NT2/D1 (cell line): ENCODE measurements at regions not wholly inside any gene's neighbourhood (a gene's known extent, or its start where the extent isn't known, plus 50 kb on each side); places are given as distances from the start of the nearest gene placed in this dataset.

ENCODE experiments used
- DNase-seq: peaks from one replicate; pipeline ENCODE4 v3.0.0-alpha.2; 2011; ENCODE audit warnings: low read depth, low spot score
- H3K27me3 ChIP-seq: 2 replicates; pipeline ENCODE4 v1.6.0; 2011; ENCODE audit warnings: mild to moderate bottlenecking; ENCODE audit not compliant: insufficient read length, insufficient read depth
- H3K36me3 ChIP-seq: 2 replicates; pipeline ENCODE4 v1.6.1; 2011; ENCODE audit warnings: mild to moderate bottlenecking, low read length, mixed read lengths; ENCODE audit not compliant: insufficient read depth, insufficient read length
- H3K4me1 ChIP-seq: 2 replicates; pipeline ENCODE4 v1.5.1; 2011; ENCODE audit not compliant: insufficient read depth, insufficient read length
- H3K4me3 ChIP-seq: 2 replicates; pipeline ENCODE4 v1.5.1; 2011; ENCODE audit warnings: low read depth; ENCODE audit not compliant: insufficient read length
- H3K9ac ChIP-seq: 2 replicates; pipeline ENCODE4 v1.6.0; 2011; ENCODE audit warnings: low read depth; ENCODE audit not compliant: insufficient read length
- H3K9me3 ChIP-seq: 2 replicates; pipeline ENCODE4 v1.5.1; 2011; ENCODE audit warnings: mild to moderate bottlenecking, low read length; ENCODE audit not compliant: insufficient read depth
- SUZ12 ChIP-seq: IDR thresholded peaks from 2 replicates; pipeline ENCODE4 v1.6.1; 2011; ENCODE audit not compliant: insufficient read length, insufficient read depth; ENCODE audit errors: extremely low read depth
- YY1 ChIP-seq: IDR thresholded peaks from 2 replicates; pipeline ENCODE4 v1.6.1; 2011; ENCODE audit not compliant: insufficient read length, insufficient read depth
- ZNF274 ChIP-seq: IDR thresholded peaks from 2 replicates; pipeline ENCODE4 v1.6.1; 2011; ENCODE audit warnings: mild to moderate bottlenecking, low read depth, low read length

- DNase-seq: no peak
- Histone ChIP-seq H3K27me3 (no peaks in the 10 kb centered on the region), H3K4me1 (no peaks in the 10 kb centered on the region), H3K36me3 (no peaks in the 10 kb centered on the region), H3K4me3 (no peak overlapping the region), H3K9me3 (0 out of 2 replicates have a peak, but pooled peaks cover 3% of the 10 kb centered on the region), H3K9ac (no peak overlapping the region)
- no peak for TF ChIP-seq SUZ12
- TF ChIP-seq YY1: no peak
- no peak for TF ChIP-seq ZNF274
Measured at GRCh38 chr6:22119500-22119899, 177.3 kb downstream of the PRL start.

GRCh38 chr6:22124756-22125155 lies 172.1 kb downstream of the PRL start:
- Histone ChIP-seq H3K36me3 (no peaks in the 10 kb centered on the region), H3K9ac (no peak overlapping the region), H3K4me3 (no peak overlapping the region), H3K9me3 (no peaks in the 10 kb centered on the region), H3K27me3 (no peaks in the 10 kb centered on the region), H3K4me1 (no peaks in the 10 kb centered on the region)
- DNase-seq: no peak
- TF ChIP-seq ZNF274 (no peak), SUZ12 (no peak), YY1 (no peak)

- TF ChIP-seq ZNF274: no peak
- no peak for TF ChIP-seq SUZ12
- no peak for TF ChIP-seq YY1
- H3K36me3 ChIP-seq: no peaks in the 10 kb centered on the region
Measured at GRCh38 chr6:22126910-22127309, 169.9 kb downstream of the PRL start.

GRCh38 chr6:22129751-22130150 lies 167.1 kb downstream of the PRL start:
- TF ChIP-seq SUZ12: no peak
- no peak for TF ChIP-seq ZNF274
- no peak for TF ChIP-seq YY1
- Histone ChIP-seq H3K9me3 (no peaks in the 10 kb centered on the region), H3K4me3 (no peak overlapping the region), H3K9ac (no peak overlapping the region), H3K27me3 (no peaks in the 10 kb centered on the region), H3K4me1 (no peaks in the 10 kb centered on the region), H3K36me3 (no peaks in the 10 kb centered on the region)
- DNase-seq: no peak

More at GRCh38 chr6:22126910-22127309, 169.9 kb downstream of the PRL start:
- no peaks in the 10 kb centered on the region for H3K4me1 ChIP-seq
- H3K4me3 ChIP-seq: no peak overlapping the region
- no peaks in the 10 kb centered on the region for H3K9me3 ChIP-seq
- no peaks in the 10 kb centered on the region for H3K27me3 ChIP-seq
- DNase-seq: no peak
- no peak overlapping the region for H3K9ac ChIP-seq

GRCh38 chr6:22132656-22133055 lies 164.2 kb downstream of the PRL start:
- Histone ChIP-seq H3K36me3 (no peaks in the 10 kb centered on the region), H3K9me3 (no peaks in the 10 kb centered on the region), H3K27me3 (no peaks in the 10 kb centered on the region), H3K9ac (no peak overlapping the region), H3K4me1 (no peaks in the 10 kb centered on the region), H3K4me3 (no peak overlapping the region)
- TF ChIP-seq SUZ12 (no peak), YY1 (no peak), ZNF274 (no peak)
- no peak for DNase-seq

GRCh38 chr6:22133357-22133756 lies 163.5 kb downstream of the PRL start:
- Histone ChIP-seq H3K27me3 (no peaks in the 10 kb centered on the region), H3K9ac (no peak overlapping the region), H3K4me1 (no peaks in the 10 kb centered on the region), H3K36me3 (no peaks in the 10 kb centered on the region), H3K9me3 (no peaks in the 10 kb centered on the region), H3K4me3 (no peak overlapping the region)
- no peak for TF ChIP-seq SUZ12
- no peak for TF ChIP-seq YY1
- no peak for TF ChIP-seq ZNF274
- DNase-seq: no peak

- TF ChIP-seq ZNF274: no peak
- TF ChIP-seq SUZ12: no peak
- no peak for TF ChIP-seq YY1
- H3K36me3 ChIP-seq: no peaks in the 10 kb centered on the region
- H3K9me3 ChIP-seq: no peaks in the 10 kb centered on the region
- H3K4me1 ChIP-seq: no peaks in the 10 kb centered on the region
- no peak overlapping the region for H3K4me3 ChIP-seq
- DNase-seq: no peak
- no peak overlapping the region for H3K9ac ChIP-seq
- H3K27me3 ChIP-seq: no peaks in the 10 kb centered on the region
Measured at GRCh38 chr6:22134308-22134707, 162.5 kb downstream of the PRL start.
